GM21723 (cell line): ENCODE measurements at regions not wholly inside any gene's neighbourhood (a gene's known extent, or its start where the extent isn't known, plus 50 kb on each side); places are given as distances from the start of the nearest gene placed in this dataset.

ENCODE experiments used
- ATAC-seq: cut with Tn5 transposase; IDR thresholded peaks from one replicate; pipeline ENCODE4 v1.9.1; 2021; ENCODE audit warnings: mild to moderate bottlenecking, moderate library complexity; ENCODE audit not compliant: unreplicated experiment

GRCh38 chr4:181224852-181225251 lies 1018.4 kb upstream of the TENM3 start:
- no peak for ATAC-seq

GRCh38 chr4:181225616-181226261 lies 1017.5 kb upstream of the TENM3 start:
- no peak for ATAC-seq

GRCh38 chr4:181234951-181235680 lies 1008.1 kb upstream of the TENM3 start:
- no peak for ATAC-seq

GRCh38 chr4:181245326-181245725 lies 997.9 kb upstream of the TENM3 start:
- ATAC-seq: no peak

- ATAC-seq: no peak
Observed at GRCh38 chr4:181249031-181249430, 994.2 kb upstream of the TENM3 start.

- no peak for ATAC-seq
Observed at GRCh38 chr4:181254771-181255170, 988.4 kb upstream of the TENM3 start.

GRCh38 chr4:181258569-181258968 lies 984.6 kb upstream of the TENM3 start:
- ATAC-seq: no peak

GRCh38 chr4:181259081-181259709 lies 984.0 kb upstream of the TENM3 start:
- no peak for ATAC-seq

GRCh38 chr4:181261279-181261678 lies 981.9 kb upstream of the TENM3 start:
- ATAC-seq: no peak

- ATAC-seq: no peak
Observed at GRCh38 chr4:181264893-181265292, 978.3 kb upstream of the TENM3 start.

GRCh38 chr4:181265370-181265769 lies 977.8 kb upstream of the TENM3 start:
- no peak for ATAC-seq

GRCh38 chr4:181271116-181271640 lies 972.0 kb upstream of the TENM3 start:
- ATAC-seq: no peak

- no peak for ATAC-seq
Observed at GRCh38 chr4:181272422-181272821, 970.8 kb upstream of the TENM3 start.

GRCh38 chr4:181278941-181279340 lies 964.3 kb upstream of the TENM3 start:
- no peak for ATAC-seq

- no peak for ATAC-seq
Observed at GRCh38 chr4:181281451-181281850, 961.8 kb upstream of the TENM3 start.

GRCh38 chr4:181289198-181289597 lies 954.0 kb upstream of the TENM3 start:
- no peak for ATAC-seq

GRCh38 chr4:181291615-181292014 lies 951.6 kb upstream of the TENM3 start:
- no peak for ATAC-seq

GRCh38 chr4:181293014-181293413 lies 950.2 kb upstream of the TENM3 start:
- ATAC-seq: no peak

- no peak for ATAC-seq
Observed at GRCh38 chr4:181293541-181293940, 949.7 kb upstream of the TENM3 start.

GRCh38 chr4:181294421-181294820 lies 948.8 kb upstream of the TENM3 start:
- no peak for ATAC-seq

- ATAC-seq: no peak
Observed at GRCh38 chr4:181301735-181302710, 941.2 kb upstream of the TENM3 start.
